Lung microvascular endothelial cell (primary cell): ENCODE measurements at regions not wholly inside any gene's neighbourhood (a gene's known extent, or its start where the extent isn't known, plus 50 kb on each side); places are given as distances from the start of the nearest gene placed in this dataset.

Experiments used
- DNase-seq, 2 donors: peaks; one replicate each; pipeline versions ENCODE4 v3.0.0 to v3.0.0-alpha.2; 2010; ENCODE audit warnings: low read depth in 2 of 2

- DNase-seq = no peak
Observed at GRCh38 chr12:97323154-97323553, 139.4 kb upstream of the RMST start.

DNA sequence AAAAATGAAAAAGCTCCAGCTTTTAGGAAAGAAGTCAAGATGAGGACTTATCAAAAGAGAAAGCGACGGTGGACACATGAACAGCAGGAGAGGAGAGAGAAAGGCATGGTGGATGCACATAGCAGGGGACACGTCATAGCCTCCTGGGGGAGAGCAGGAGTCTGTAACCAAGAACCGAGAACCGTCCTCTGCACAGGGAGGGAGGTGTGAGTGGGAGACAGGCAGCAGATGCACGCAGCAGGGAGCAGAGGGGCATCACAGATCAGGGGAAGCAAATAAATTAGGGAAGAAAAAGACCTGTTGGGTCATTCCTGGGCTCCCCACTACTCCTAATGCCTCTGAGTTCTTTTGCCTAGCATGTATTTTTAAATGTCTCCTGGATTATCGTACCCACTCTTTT, 138.1 kb upstream of the RMST start:
- DNase-seq = no peak

DNA sequence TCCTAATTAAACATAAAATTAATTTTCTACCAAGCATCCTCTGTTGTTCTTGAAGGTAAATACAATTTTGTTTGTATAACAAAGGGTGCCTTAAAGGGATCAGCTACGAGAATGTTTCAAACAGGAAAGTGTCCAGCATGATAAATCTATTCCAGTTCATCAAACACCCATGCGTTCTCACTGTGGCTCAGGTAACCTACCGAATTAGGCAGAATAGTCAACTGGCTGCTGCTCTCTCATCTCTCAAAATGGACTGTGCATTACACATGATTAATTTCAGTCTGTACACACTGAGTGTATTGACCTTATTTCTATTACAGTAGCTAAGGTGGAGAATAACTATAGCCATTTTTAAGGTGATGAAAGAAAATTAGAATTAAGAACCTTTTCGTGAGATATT, 127.5 kb upstream of the RMST start:
- DNase-seq = no peak

GRCh38 chr12:97336900-97337751, 125.5 kb upstream of the RMST start:
- no peak for DNase-seq

DNA sequence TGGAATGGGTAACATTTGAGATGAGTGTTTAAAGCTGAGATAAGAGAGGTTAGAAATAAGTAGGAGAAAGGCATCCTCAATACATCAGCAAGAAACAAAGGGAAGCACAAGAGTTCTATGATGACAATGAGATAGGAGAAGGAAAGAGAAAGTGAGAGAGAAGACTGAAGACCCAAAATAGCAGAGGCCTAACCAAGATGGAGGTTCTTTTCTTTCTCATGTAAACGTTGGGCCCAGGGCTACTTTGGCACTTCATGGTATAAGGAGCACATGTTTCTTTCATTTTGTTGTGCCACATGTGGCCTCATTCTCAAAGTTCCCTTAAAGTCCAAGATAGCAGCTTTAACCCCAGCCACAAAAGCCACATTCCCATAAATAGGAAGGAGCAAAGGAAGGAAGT, 120.5 kb upstream of the RMST start:
- no peak for DNase-seq

- DNase-seq = no peak
Observed at GRCh38 chr12:97347956-97348355, 114.6 kb upstream of the RMST start.

GRCh38 chr12:97358361-97358760, 104.2 kb upstream of the RMST start:
- no peak for DNase-seq

DNA sequence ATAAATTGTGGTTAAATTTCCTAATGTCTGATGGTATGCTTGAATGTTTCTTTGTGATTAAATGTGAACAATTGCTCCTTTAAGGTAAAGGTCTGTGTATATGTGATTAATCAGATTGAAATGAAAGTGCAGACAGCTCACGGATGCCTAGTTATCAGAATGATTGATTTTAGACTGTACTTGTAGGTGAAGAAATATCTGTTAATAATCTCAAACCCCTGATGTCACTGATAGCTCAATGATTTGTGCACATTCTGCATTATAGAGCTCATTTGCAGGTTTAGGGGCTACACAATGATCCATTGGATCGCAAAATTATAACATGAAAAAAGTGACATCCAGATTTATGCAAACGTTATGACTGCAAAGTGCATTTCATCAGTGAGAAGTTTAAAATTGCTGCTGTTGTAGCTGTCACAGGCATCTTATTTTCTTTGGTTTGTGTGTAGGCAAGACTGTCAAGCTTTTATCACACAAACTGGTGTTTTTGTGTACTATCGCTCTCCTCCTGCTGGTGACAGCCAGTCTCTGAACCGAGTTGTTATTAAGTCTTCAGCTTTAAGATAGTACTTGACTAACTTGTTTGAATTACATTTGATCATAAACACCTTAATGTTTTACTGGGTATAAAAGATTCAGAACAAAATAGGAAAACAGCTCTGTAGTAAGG, 103.4 kb upstream of the RMST start:
- no peak for DNase-seq

DNA sequence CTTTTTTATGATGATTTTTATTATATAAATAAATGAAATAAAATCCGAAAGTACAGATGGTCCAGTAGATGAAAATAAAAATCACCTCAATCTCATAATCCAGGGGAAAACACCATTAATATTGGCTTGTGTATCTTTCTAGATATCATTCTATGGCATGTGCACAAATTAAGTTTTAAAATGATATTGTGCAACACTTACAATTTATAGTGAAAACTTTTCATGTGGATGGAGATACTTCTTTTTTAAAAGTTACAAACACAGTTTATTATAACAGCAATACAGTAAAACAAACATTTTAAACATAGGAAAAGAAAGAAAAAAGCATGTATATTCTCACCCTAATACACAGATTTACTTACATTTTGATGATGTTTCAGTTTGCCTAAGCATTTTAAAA, 98.9 kb upstream of the RMST start:
- DNase-seq = no peak

- no peak for DNase-seq
Observed at GRCh38 chr12:97368462-97369163, 94.0 kb upstream of the RMST start.

- no peak for DNase-seq
Observed at GRCh38 chr12:97375310-97375709, 87.3 kb upstream of the RMST start.

- no peak for DNase-seq
Observed at GRCh38 chr12:97380440-97380839, 82.2 kb upstream of the RMST start.

GRCh38 chr12:97385121-97385520, 77.5 kb upstream of the RMST start:
- DNase-seq = no peak

- no peak for DNase-seq
Observed at GRCh38 chr12:97386133-97386581, 76.4 kb upstream of the RMST start.

DNA sequence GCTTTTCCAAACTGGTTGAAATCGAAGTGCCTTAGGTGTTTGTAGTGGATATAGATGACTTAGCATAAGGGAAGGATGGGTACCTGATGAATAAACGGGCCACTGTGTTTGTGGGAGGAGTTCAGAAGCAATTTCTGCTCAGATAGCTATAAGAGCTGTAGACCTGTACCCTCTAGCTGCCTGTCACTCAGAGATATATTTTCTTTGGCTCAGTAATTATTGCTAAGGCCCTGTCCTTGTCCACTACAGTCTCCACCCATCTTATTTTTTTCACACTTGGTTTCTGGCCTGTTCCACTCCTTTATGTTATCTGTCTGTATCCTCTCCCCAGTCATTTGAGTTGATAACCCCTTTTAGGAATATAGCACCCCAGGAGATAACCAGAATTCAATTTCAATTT, 74.8 kb upstream of the RMST start:
- no peak for DNase-seq

- no peak for DNase-seq
Observed at GRCh38 chr12:97394657-97395056, 67.9 kb upstream of the RMST start.

GRCh38 chr12:97397008-97397407, 65.6 kb upstream of the RMST start:
- DNase-seq = no peak

GRCh38 chr12:97398704-97399103, 63.9 kb upstream of the RMST start:
- no peak for DNase-seq

DNA sequence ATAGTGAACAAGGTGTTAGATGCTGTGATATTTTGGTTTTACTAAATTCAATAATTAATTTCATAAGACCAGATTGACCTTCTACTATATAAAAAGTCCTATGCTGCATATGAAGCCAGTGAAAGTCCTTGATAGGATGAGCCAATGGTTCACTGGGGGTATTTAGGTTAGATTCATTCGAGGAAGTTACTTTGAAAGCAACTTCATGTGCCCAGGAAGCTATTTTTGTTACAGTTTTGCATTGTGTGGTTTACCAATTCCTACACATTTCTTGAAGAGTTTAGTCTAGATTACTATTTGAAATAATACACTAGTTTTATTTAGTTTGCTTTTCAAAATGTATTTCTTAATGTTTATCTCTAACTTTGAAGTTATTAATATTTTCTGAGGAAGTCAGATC, 58.5 kb upstream of the RMST start:
- no peak for DNase-seq

- peak; percentile 18 to 66 for DNase-seq
Observed at GRCh38 chr12:97404543-97404942, 58.1 kb upstream of the RMST start.

- no peak for DNase-seq
Observed at GRCh38 chr12:97408363-97408762, 54.2 kb upstream of the RMST start.

DNA sequence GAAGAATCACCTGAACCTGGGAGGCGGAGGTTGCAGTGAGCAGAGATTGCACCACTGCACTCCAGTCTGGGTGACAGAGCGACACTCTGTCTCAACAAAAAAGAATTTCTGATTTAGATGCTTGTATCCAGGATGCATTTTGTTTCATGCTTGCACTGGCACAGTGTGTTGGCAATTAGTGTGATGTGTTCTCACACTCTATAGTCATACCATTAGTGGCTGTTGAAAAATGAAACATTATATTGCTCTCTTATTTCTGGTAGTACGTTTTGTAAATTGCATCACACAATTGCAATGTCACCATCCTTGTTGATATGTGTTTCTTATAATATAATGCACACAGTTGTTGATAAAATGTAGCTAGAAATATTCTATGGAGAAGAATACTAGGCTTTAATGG, 51.3 kb upstream of the RMST start:
- no peak for DNase-seq
